ENCODE measurements at regions not wholly inside any gene's neighbourhood (a gene's known extent, or its start where the extent isn't known, plus 50 kb on each side); places are given as distances from the start of the nearest gene placed in this dataset.

GRCh38 chr4:23237771-23238170 is 545.0 kb downstream of the GBA3 start:
- TF ChIP-seq, protein P1, sequence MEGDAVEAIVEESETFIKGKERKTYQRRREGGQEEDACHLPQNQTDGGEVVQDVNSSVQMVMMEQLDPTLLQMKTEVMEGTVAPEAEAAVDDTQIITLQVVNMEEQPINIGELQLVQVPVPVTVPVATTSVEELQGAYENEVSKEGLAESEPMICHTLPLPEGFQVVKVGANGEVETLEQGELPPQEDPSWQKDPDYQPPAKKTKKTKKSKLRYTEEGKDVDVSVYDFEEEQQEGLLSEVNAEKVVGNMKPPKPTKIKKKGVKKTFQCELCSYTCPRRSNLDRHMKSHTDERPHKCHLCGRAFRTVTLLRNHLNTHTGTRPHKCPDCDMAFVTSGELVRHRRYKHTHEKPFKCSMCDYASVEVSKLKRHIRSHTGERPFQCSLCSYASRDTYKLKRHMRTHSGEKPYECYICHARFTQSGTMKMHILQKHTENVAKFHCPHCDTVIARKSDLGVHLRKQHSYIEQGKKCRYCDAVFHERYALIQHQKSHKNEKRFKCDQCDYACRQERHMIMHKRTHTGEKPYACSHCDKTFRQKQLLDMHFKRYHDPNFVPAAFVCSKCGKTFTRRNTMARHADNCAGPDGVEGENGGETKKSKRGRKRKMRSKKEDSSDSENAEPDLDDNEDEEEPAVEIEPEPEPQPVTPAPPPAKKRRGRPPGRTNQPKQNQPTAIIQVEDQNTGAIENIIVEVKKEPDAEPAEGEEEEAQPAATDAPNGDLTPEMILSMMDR (IDR thresholded peaks at IDR 0.05; ENCODE audit: borderline replicate concordance, extremely low read depth, low read length, poor library complexity, severe bottlenecking): no peak
- TF ChIP-seq EZH2 (IDR thresholded peaks at IDR 0.05; ENCODE audit: borderline replicate concordance, low read depth, low read length, severe bottlenecking): no peak

All from DND-41 (cell line).